ENCODE measurements at regions not wholly inside any gene's neighbourhood (a gene's known extent, or its start where the extent isn't known, plus 50 kb on each side); places are given as distances from the start of the nearest gene placed in this dataset.
"Not testable (repeated sequence)": the region's sequence is repeated elsewhere in the genome, so short reads cannot be mapped to it uniquely, and the experiment has no call there.

- DNase-seq (ENCODE audit: low read depth): no peak
Measured at GRCh38 chr3:8143186-8143585, 358.4 kb upstream of the LMCD1 start.

GRCh38 chr3:8145661-8146060 is 356.0 kb upstream of the LMCD1 start:
- DNase-seq (ENCODE audit: low read depth): no peak

- DNase-seq (ENCODE audit: low read depth): no peak
Measured at GRCh38 chr3:8147711-8148110, 353.9 kb upstream of the LMCD1 start.

GRCh38 chr3:8152821-8153418 is 348.7 kb upstream of the LMCD1 start:
- no peak for DNase-seq (ENCODE audit: low read depth)

GRCh38 chr3:8153800-8154199 is 347.8 kb upstream of the LMCD1 start:
- no peak for DNase-seq (ENCODE audit: low read depth)

- DNase-seq (ENCODE audit: low read depth): no peak
Measured at GRCh38 chr3:8154617-8155016, 347.0 kb upstream of the LMCD1 start.

- no peak for DNase-seq (ENCODE audit: low read depth)
Measured at GRCh38 chr3:8156138-8156537, 345.5 kb upstream of the LMCD1 start.

- DNase-seq (ENCODE audit: low read depth): no peak
Measured at GRCh38 chr3:8156831-8157230, 344.8 kb upstream of the LMCD1 start.

- DNase-seq (ENCODE audit: low read depth): no peak
Measured at GRCh38 chr3:8157640-8158039, 344.0 kb upstream of the LMCD1 start.

- DNase-seq (ENCODE audit: low read depth): no peak
Measured at GRCh38 chr3:8164145-8164544, 337.5 kb upstream of the LMCD1 start.

- no peak for DNase-seq (ENCODE audit: low read depth)
Measured at GRCh38 chr3:8166014-8166413, 335.6 kb upstream of the LMCD1 start.

- no peak for DNase-seq (ENCODE audit: low read depth)
Measured at GRCh38 chr3:8170971-8171508, 330.6 kb upstream of the LMCD1 start.

GRCh38 chr3:8173892-8174291 is 327.7 kb upstream of the LMCD1 start:
- DNase-seq (ENCODE audit: low read depth): no peak

- not testable (repeated sequence) for DNase-seq (ENCODE audit: low read depth)
Measured at GRCh38 chr3:8176759-8177483, 324.7 kb upstream of the LMCD1 start.

- DNase-seq (ENCODE audit: low read depth): not testable (repeated sequence)
Measured at GRCh38 chr3:8178516-8178915, 323.1 kb upstream of the LMCD1 start.

- no peak for DNase-seq (ENCODE audit: low read depth)
Measured at GRCh38 chr3:8182904-8183303, 318.7 kb upstream of the LMCD1 start.

GRCh38 chr3:8183627-8184026 is 318.0 kb upstream of the LMCD1 start:
- DNase-seq (ENCODE audit: low read depth): no peak

- no peak for DNase-seq (ENCODE audit: low read depth)
Measured at GRCh38 chr3:8186213-8186612, 315.4 kb upstream of the LMCD1 start.

- DNase-seq (ENCODE audit: low read depth): no peak
Measured at GRCh38 chr3:8187996-8188395, 313.6 kb upstream of the LMCD1 start.

GRCh38 chr3:8189051-8189450 is 312.6 kb upstream of the LMCD1 start:
- no peak for DNase-seq (ENCODE audit: low read depth)

GRCh38 chr3:8191406-8191805 is 310.2 kb upstream of the LMCD1 start:
- DNase-seq (ENCODE audit: low read depth): no peak

GRCh38 chr3:8197384-8197783 is 304.2 kb upstream of the LMCD1 start:
- no peak for DNase-seq (ENCODE audit: low read depth)

GRCh38 chr3:8198605-8199004 is 303.0 kb upstream of the LMCD1 start:
- no peak for DNase-seq (ENCODE audit: low read depth)

GRCh38 chr3:8200996-8201395 is 300.6 kb upstream of the LMCD1 start:
- DNase-seq (ENCODE audit: low read depth): no peak
